Breast epithelium (tissue), 4 donors: ENCODE measurements at regions not wholly inside any gene's neighbourhood (a gene's known extent, or its start where the extent isn't known, plus 50 kb on each side); places are given as distances from the start of the nearest gene placed in this dataset.

ENCODE experiments used
- DNase-seq, 2 donors: peaks; one replicate each; pipeline ENCODE4 v3.0.0-alpha.2; 2019; ENCODE audit warnings: low spot score in 2 of 2
- H3K27ac ChIP-seq, 2 donors: fragments of 200-600 bp; sonication (generic) in 1 of 2; one replicate each; pipeline ENCODE4 v1.5.1; 2016 to 2019; ENCODE audit warnings: mild to moderate bottlenecking in 1 of 2
- H3K27me3 ChIP-seq, 2 donors: fragments of 200-600 bp; sonication (generic) in 1 of 2; one replicate each; pipeline versions ENCODE4 v1.5.1 to v1.6.0; 2017 to 2019; ENCODE audit warnings: control low read depth in 1 of 2, mild to moderate bottlenecking in 1 of 2
- H3K36me3 ChIP-seq: fragments of 200-600 bp; one replicate; pipeline ENCODE4 v1.5.1; 2019
- H3K4me1 ChIP-seq, 2 donors: fragments of 200-600 bp; sonication (generic); one replicate each; pipeline ENCODE4 v1.5.1; 2016 to 2019; ENCODE audit warnings: control low read depth in 1 of 2
- H3K4me3 ChIP-seq, 3 donors: fragments of 200-600 bp; sonication (generic); 1 replicate in 2 of 3; 2 replicates in 1 of 3; pipeline ENCODE4 v1.5.1; 2016 to 2019; ENCODE audit warnings: mild to moderate bottlenecking in 3 of 3, moderate library complexity in 2 of 3
- H3K9me3 ChIP-seq, 2 donors: fragments of 200-600 bp; sonication (generic) in 1 of 2; one replicate each; pipeline ENCODE4 v1.5.1; 2016 to 2019; ENCODE audit warnings: control low read depth in 1 of 2
- CTCF ChIP-seq, 3 donors: fragments of 450-650 bp; IDR thresholded peaks; one replicate each; pipeline ENCODE4 v1.5.1; 2016 to 2017; ENCODE audit warnings: antibody characterized with exemption in 3 of 3, mild to moderate bottlenecking in 3 of 3, moderate library complexity in 3 of 3
- POLR2A ChIP-seq: fragments of 450-650 bp; IDR thresholded peaks from one replicate; pipeline ENCODE4 v1.6.1; 2016; ENCODE audit warnings: antibody characterized with exemption, mild to moderate bottlenecking, moderate library complexity
- POLR2AphosphoS5 ChIP-seq, 3 donors: sonication (generic); formaldehyde crosslinking; IDR thresholded peaks; one replicate each; pipeline ENCODE4 v1.6.1; 2017; ENCODE audit warnings: antibody characterized with exemption in 3 of 3
- intact Hi-C: fragments of 100-400 bp; cut with DNase I; formaldehyde crosslinking; loops from one replicate; pipeline ENCODE4 v1.15.1; 2023; ENCODE audit warnings: low total_unique reads

DNA sequence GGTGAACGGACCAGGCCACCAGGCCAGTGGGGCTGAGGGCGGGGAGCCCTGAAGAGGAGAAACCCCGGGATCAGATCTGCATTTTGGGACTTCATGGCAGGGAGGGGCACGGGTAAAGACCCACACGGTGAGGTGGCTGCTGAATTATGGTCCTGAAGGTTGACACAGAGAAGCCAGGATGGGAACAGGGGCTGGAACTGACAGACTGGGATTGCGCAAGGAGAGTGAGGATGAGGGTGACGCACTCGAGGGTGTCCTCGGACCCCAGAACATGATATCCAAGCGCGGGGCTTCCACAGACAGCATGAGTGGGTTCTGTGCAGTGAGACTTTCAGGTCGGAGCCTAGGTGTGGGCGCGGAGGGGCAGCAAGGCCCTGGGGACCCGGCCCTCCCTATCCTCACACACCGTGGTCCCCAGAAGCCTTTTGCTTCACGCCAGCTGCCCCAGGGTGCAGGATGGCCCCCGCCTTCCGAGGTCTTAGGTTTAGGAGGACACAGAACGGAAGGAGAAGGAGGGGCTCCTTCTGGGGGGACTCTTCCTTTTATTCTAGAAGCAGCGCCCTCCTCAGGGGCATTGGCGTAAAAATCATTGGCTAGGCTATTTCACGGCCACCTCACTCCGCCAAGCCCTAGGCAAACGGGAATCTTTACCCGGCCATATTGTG lies 416.8 kb upstream of the HS6ST1 start:
- no peaks in the 10 kb centered on the region for H3K4me1 ChIP-seq
- H3K4me3 ChIP-seq, result no peak overlapping the region
- H3K27ac ChIP-seq, result no peak overlapping the region
- H3K9me3 ChIP-seq, result no peaks in the 10 kb centered on the region
- no peaks in the 10 kb centered on the region for H3K27me3 ChIP-seq
- no peaks in the 10 kb centered on the region for H3K36me3 ChIP-seq
- intact Hi-C loops, result no loop called here
- TF ChIP-seq POLR2A (no peak), POLR2AphosphoS5 (IDR thresholded peaks at IDR 0.05) (no peak), CTCF (IDR thresholded peaks at IDR 0.05) (no peak)
- no peak for DNase-seq

- Histone ChIP-seq H3K27ac (no peak overlapping the region), H3K4me3 (peak overlapping the region in 2 of 3 donors; percentile 28 to 59), H3K27me3 (no peaks in the 10 kb centered on the region), H3K4me1 (no peaks in the 10 kb centered on the region), H3K9me3 (no peaks in the 10 kb centered on the region), H3K36me3 (no peaks in the 10 kb centered on the region)
- DNase-seq, result no peak
- intact Hi-C loops, result no loop called here
- TF ChIP-seq POLR2AphosphoS5 (IDR thresholded peaks at IDR 0.05) (no peak), POLR2A (no peak), CTCF (IDR thresholded peaks at IDR 0.05) (no peak)
Measured at GRCh38 chr2:128736046-128736688, 417.5 kb upstream of the HS6ST1 start.

- no peaks in the 10 kb centered on the region for H3K36me3 ChIP-seq
- DNase-seq, result peak; percentile 47 to 72
- TF ChIP-seq POLR2AphosphoS5 (IDR thresholded peaks at IDR 0.05) (no peak), POLR2A (no peak), CTCF (IDR thresholded peaks at IDR 0.05) (peak; percentile 81 to 90 (median 89))
- H3K27me3 ChIP-seq, result no peaks in the 10 kb centered on the region
- peak overlapping the region; percentile 19 to 59 (median 28) for H3K4me3 ChIP-seq
- H3K9me3 ChIP-seq, result no peaks in the 10 kb centered on the region
- H3K27ac ChIP-seq, result no peak overlapping the region
- H3K4me1 ChIP-seq, result no peaks in the 10 kb centered on the region
- intact Hi-C loops, result no loop called here
Measured at GRCh38 chr2:128736689-128737545, 418.2 kb upstream of the HS6ST1 start.

GRCh38 chr2:128737546-128737826 lies 418.8 kb upstream of the HS6ST1 start:
- Histone ChIP-seq H3K9me3 (no peaks in the 10 kb centered on the region), H3K4me3 (no peak overlapping the region), H3K27ac (no peak overlapping the region), H3K36me3 (no peaks in the 10 kb centered on the region), H3K4me1 (no peaks in the 10 kb centered on the region), H3K27me3 (no peaks in the 10 kb centered on the region)
- TF ChIP-seq POLR2AphosphoS5 (IDR thresholded peaks at IDR 0.05) (no peak), CTCF (IDR thresholded peaks at IDR 0.05) (no peak), POLR2A (no peak)
- DNase-seq, result no peak
- intact Hi-C loops, result no loop called here
